ENCODE measurements at regions not wholly inside any gene's neighbourhood (a gene's known extent, or its start where the extent isn't known, plus 50 kb on each side); places are given as distances from the start of the nearest gene placed in this dataset.

DNA sequence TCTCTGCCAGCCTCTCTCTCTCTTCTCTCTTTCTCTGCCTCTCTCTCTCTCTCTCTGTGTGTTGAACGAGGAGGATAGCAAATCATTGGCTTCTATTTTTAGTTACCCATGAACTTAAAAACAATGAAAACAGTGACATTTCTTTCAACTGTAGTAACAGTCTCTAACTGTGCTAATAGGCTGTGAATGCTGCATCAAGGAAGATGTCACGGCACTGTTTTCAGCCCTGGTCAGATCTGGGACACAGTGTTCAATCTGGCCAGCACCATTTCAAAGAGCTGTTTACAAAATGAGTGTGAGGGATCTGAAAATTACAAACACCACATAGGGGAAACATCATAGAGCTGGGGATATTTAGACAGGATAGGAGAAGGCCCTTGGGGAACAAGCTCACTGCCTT lies 717.0 kb downstream of the FGF9 start:
- Histone ChIP-seq H4K20me1 (ENCODE audit: control insufficient read depth, insufficient read depth, low read length, poor library complexity, severe bottlenecking) (no peaks in the 10 kb centered on the region), H3K27me3 (replicated peaks in 1 of 4; ENCODE audit: control extremely low read depth in 1 of 4, control insufficient read depth in 3 of 4, insufficient read depth in 4 of 4, low read length in 3 of 4) (no peaks in the 10 kb centered on the region), H3K4me1 (ENCODE audit: control insufficient read depth in 2 of 2, insufficient read depth in 2 of 2, low read length in 2 of 2) (no peaks in the 10 kb centered on the region), H3K9me3 (ENCODE audit: control extremely low read depth in 1 of 3, control insufficient read depth in 2 of 3, insufficient read depth in 1 of 3, low read length in 2 of 3) (peaks cover 0 to under 1% (median 0%) of the 10 kb centered on the region in 3 donors), H3K9ac (ENCODE audit: low read length) (no peak overlapping the region), H3K4me2 (replicated peaks; ENCODE audit: low read depth, low read length, poor library complexity, severe bottlenecking) (no peak overlapping the region), H3K36me3 (replicated peaks in 1 of 2; ENCODE audit: control extremely low read depth in 1 of 2, control insufficient read depth in 1 of 2, extremely low read depth in 1 of 2, insufficient read depth in 2 of 2, low read length in 1 of 2) (no peaks in the 10 kb centered on the region), H3K4me3 (ENCODE audit: control extremely low read depth in 1 of 5, extremely low read depth in 1 of 5, insufficient read depth in 1 of 5, low read depth in 2 of 5, low read length in 4 of 5) (no peak overlapping the region), H3K27ac (ENCODE audit: low read length in 2 of 2) (no peak overlapping the region), H2AFZ (ENCODE audit: insufficient read depth, low read depth, low read length, poor library complexity, severe bottlenecking) (no peak overlapping the region), H3K79me2 (ENCODE audit: control insufficient read depth, insufficient read depth, low read length) (no peaks in the 10 kb centered on the region)
- WGBS (ENCODE audit: insufficient coverage): no CpG with 5 or more reads among the region's 2 CpGs
- no peak for DNase-seq
- intact Hi-C loops (cut with micrococcal nuclease): no loop called here
- ATAC-seq (ENCODE audit: low read depth): no peak
- TF ChIP-seq, protein P1, sequence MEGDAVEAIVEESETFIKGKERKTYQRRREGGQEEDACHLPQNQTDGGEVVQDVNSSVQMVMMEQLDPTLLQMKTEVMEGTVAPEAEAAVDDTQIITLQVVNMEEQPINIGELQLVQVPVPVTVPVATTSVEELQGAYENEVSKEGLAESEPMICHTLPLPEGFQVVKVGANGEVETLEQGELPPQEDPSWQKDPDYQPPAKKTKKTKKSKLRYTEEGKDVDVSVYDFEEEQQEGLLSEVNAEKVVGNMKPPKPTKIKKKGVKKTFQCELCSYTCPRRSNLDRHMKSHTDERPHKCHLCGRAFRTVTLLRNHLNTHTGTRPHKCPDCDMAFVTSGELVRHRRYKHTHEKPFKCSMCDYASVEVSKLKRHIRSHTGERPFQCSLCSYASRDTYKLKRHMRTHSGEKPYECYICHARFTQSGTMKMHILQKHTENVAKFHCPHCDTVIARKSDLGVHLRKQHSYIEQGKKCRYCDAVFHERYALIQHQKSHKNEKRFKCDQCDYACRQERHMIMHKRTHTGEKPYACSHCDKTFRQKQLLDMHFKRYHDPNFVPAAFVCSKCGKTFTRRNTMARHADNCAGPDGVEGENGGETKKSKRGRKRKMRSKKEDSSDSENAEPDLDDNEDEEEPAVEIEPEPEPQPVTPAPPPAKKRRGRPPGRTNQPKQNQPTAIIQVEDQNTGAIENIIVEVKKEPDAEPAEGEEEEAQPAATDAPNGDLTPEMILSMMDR (IDR thresholded peaks at IDR 0.05): no peak
- TF ChIP-seq EZH2 (IDR thresholded peaks at IDR 0.05; ENCODE audit: borderline replicate concordance, insufficient read depth, low read depth, low read length, poor library complexity, severe bottlenecking): no peak
- Mint-ChIP-seq H3K9me3 (ENCODE audit: insufficient read depth) (peaks cover 3% of the 10 kb centered on the region), H3K4me3 (no peak overlapping the region), H3K27me3 (no peaks in the 10 kb centered on the region), H3K27ac (no peak overlapping the region), H3K4me1 (no peaks in the 10 kb centered on the region)
- POLR2A ChIA-PET: no interaction called here
- CTCF ChIA-PET: no interaction called here

DNA sequence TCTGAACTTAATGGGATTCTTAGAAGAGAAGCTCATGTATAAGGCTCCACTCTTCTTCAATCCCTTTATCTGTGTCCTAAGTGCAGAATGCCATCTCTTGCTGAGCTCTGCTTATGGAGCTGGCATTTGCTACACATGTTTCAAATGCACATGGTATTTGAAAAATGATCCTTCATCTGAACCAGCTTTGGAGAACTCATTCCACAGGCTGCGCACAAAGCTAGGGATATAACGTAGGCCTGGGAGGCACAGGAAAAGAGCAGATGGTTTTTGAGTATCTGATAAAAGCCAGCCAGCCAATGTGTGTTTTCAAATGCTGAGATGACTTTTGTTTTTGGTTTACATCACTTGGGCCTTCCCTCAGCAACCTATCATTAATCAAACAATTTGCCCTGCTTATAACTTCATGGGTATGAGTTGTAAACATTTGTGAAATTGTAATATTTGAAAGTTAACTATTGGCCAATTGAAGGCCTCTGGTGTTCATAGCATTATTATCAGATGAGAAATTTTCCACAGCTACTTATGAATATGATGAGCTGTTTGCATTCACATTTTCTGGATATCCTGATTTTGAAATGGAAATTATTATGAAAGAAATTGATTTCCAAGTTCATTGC lies 729.0 kb downstream of the FGF9 start:
- Mint-ChIP-seq H3K9me3 (ENCODE audit: insufficient read depth) (no peaks in the 10 kb centered on the region), H3K4me1 (no peaks in the 10 kb centered on the region), H3K27ac (no peak overlapping the region), H3K4me3 (no peak overlapping the region), H3K27me3 (no peaks in the 10 kb centered on the region)
- Histone ChIP-seq H3K4me2 (replicated peaks; ENCODE audit: low read depth, low read length, poor library complexity, severe bottlenecking) (no peak overlapping the region), H3K79me2 (ENCODE audit: control insufficient read depth, insufficient read depth, low read length) (no peaks in the 10 kb centered on the region), H3K4me1 (ENCODE audit: control insufficient read depth in 2 of 2, insufficient read depth in 2 of 2, low read length in 2 of 2) (no peaks in the 10 kb centered on the region), H3K4me3 (ENCODE audit: control extremely low read depth in 1 of 5, extremely low read depth in 1 of 5, insufficient read depth in 1 of 5, low read depth in 2 of 5, low read length in 4 of 5) (no peak overlapping the region), H3K9ac (ENCODE audit: low read length) (no peak overlapping the region), H3K9me3 (ENCODE audit: control extremely low read depth in 1 of 3, control insufficient read depth in 2 of 3, insufficient read depth in 1 of 3, low read length in 2 of 3) (peaks cover 0 to 3% (median 0%) of the 10 kb centered on the region in 3 donors), H3K27me3 (replicated peaks in 1 of 4; ENCODE audit: control extremely low read depth in 1 of 4, control insufficient read depth in 3 of 4, insufficient read depth in 4 of 4, low read length in 3 of 4) (no peaks in the 10 kb centered on the region), H3K36me3 (replicated peaks in 1 of 2; ENCODE audit: control extremely low read depth in 1 of 2, control insufficient read depth in 1 of 2, extremely low read depth in 1 of 2, insufficient read depth in 2 of 2, low read length in 1 of 2) (no peaks in the 10 kb centered on the region), H2AFZ (ENCODE audit: insufficient read depth, low read depth, low read length, poor library complexity, severe bottlenecking) (no peak overlapping the region), H4K20me1 (ENCODE audit: control insufficient read depth, insufficient read depth, low read length, poor library complexity, severe bottlenecking) (no peaks in the 10 kb centered on the region), H3K27ac (ENCODE audit: low read length in 2 of 2) (no peak overlapping the region)
- ChIA-PET POLR2A (no interaction called here), CTCF (interaction anchor here (0.9 kb wide), 1 partner anchor 11 kb away, joined by 3 read pairs; no protein-coding TSS in a partner anchor)
- no CpG with 5 or more reads among the region's 2 CpGs for WGBS (ENCODE audit: insufficient coverage)
- intact Hi-C loops (cut with micrococcal nuclease): no loop called here
- ATAC-seq (ENCODE audit: low read depth): no peak
- DNase-seq: no peak
- TF ChIP-seq EZH2 (IDR thresholded peaks at IDR 0.05; ENCODE audit: borderline replicate concordance, insufficient read depth, low read depth, low read length, poor library complexity, severe bottlenecking): no peak
- TF ChIP-seq, protein P1 (IDR thresholded peaks at IDR 0.05): no peak

Measured in B cell (primary cell).